GM19395 (cell line): ENCODE measurements at regions not wholly inside any gene's neighbourhood (a gene's known extent, or its start where the extent isn't known, plus 50 kb on each side); places are given as distances from the start of the nearest gene placed in this dataset.
A peak's percentile ranks its signal among the peaks of the same experiment; 100 is the strongest.
"Not testable (repeated sequence)": the region's sequence is repeated elsewhere in the genome, so short reads cannot be mapped to it uniquely, and the experiment has no call there.

Experiments used
- ATAC-seq: cut with Tn5 transposase; IDR thresholded peaks from one replicate; pipeline ENCODE4 v1.9.1; 2021; ENCODE audit warnings: mild to moderate bottlenecking, moderate library complexity; ENCODE audit not compliant: unreplicated experiment

DNA sequence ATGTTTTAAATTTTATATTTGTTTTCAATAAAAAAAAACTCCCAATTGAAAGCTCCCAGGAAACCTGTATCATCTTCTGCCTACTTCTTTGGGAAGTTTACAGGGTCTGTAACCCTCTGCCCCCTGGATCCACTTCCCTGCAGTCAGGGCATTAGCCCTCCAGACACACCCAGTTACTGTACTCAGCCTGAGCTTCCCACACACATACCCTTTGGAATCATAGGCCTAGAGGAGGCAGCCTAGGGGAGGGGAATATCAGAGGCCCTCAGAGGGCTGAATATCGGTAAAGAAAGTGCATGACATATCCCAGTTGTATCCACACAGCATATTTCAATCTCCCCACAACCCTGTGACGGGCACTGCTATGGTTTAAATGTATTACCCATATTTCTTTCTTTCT, 56.2 kb upstream of the TFPI start:
- not testable (repeated sequence) for ATAC-seq

- ATAC-seq = no peak
These were observed 58.6 kb upstream of the TFPI start for GRCh38 chr2:187612857-187613256.

- ATAC-seq = no peak
These were observed 60.5 kb upstream of the TFPI start for GRCh38 chr2:187614756-187615155.

- no peak for ATAC-seq
These were observed 61.1 kb upstream of the TFPI start for GRCh38 chr2:187615364-187615763.

DNA sequence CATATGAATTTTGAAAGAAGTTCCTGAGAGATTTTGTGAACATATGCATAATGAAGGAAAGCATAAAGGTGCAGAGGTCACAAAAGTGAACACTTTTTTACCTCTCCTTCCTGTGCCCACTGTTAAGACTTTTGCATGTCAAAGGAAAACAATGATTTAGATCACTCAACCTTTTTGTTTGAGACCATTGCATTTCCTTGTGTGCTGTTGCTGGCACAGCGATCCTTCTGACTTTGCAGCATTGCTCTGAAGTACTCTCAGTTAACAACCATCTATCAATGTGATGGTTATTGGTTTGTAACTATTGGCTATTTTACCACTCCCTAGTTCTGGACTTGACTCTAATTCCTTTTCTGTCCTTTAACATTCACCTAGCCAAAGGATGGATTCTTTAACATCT, 61.7 kb upstream of the TFPI start:
- no peak for ATAC-seq

DNA sequence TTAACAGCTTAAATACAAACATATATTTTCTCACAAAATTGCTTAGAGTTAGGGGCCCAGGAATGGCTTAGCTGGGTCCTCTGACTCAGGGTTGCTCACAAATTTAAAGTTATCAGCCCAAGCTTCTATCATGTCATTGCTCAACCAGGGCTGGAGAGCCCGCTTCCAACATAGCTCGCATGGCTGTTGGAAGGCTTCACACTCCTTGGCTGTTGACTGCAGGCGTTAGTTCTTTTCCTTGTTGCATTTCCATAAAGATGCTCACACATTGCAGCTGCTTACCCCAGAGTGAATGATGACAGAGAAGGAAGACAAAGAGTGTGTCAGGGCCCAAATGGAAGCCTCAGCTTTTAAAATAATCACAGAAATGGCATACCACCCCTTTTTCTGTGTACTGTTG, 62.9 kb upstream of the TFPI start:
- ATAC-seq = no peak

DNA sequence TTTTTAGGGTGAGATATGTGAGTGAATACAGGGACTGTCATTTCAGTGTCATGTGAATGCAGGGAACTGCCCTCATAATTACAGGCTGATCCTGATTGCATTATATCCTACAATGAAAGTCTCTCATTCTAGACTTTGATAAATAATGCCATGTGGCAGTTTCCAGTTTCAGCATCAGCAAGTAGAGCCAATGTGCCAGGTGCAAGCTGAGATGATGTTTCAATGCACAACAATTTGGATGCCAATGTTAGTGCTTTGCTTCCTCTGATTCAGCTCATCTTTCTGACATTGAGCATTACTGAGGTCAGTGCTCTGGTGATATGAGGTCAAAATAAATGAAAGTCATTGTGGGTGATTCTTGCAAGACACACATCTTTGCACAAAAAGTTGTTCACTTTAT, 63.7 kb upstream of the TFPI start:
- no peak for ATAC-seq

- no peak for ATAC-seq
These were observed 64.6 kb upstream of the TFPI start for GRCh38 chr2:187618813-187619212.

DNA sequence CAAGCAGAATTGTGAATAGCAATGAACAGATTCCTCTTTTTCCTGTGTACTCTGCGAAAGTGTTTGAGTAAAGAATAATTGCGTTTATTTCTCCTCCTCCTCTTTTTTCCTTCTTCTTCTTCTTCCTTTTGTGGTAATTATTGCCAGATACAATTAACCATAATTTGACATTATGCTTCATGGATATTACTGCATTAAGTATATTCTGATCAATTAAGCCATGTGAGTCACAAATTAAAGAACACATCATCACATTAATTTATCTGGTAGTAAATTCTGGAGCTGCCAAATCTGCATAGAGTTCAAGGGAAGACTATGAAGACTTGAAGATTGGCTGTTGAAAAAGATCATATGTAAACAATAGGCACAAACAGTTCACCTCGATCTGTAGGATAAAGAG, 72.9 kb upstream of the TFPI start:
- ATAC-seq = no peak

DNA sequence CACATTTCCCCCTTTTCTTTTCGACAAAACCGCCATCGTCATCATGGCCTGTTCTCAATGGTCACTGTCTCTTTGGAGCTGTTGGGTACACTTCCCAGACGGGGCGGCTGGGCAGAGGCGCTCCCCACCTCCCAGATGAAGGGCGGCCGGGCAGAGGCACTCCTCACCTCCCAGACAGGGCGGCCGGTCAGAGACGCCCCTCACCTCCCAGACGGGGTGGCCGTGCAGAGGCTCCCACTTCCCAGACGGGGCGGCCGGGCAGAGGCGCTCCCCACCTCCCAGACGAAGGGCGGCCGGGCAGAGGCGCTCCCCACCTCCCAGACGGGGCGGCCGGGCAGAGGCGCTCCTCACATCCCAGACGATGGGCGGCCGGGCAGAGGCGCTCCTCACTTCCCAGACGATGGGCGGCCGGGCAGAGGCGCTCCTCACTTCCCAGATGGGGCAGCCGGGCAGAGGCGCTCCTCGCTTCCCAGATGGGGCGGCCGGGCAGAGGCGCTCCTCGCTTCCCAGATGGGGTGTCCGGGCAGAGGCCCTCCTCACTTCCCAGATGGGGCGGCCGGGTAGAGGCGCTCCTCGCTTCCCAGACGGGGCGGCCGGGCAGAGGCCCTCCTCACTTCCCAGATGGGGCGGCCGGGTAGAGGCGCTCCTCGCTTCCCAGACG, 82.6 kb upstream of the TFPI start:
- ATAC-seq = not testable (repeated sequence)

GRCh38 chr2:187637392-187637740, 83.1 kb upstream of the TFPI start:
- ATAC-seq = not testable (repeated sequence)

DNA sequence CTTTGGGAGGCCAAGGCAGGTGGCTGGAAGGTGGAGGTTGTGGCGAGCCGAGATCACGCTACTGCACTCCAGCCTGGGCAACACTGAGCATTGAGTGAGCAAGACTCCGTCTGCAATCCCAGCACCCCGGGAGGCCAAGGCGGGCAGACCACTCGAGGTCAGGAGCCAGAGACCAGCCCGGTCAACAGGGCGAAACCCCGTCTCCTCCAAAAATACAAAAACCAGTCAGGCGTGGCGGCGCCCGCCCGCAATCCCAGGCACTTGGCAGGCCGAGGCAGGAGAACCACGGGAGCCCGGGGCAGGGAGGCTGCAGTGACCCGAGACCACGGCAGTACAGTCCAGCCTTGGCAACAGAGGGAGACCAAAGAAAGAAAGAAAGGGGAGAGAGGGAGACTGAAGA, 83.5 kb upstream of the TFPI start:
- ATAC-seq = not testable (repeated sequence)

DNA sequence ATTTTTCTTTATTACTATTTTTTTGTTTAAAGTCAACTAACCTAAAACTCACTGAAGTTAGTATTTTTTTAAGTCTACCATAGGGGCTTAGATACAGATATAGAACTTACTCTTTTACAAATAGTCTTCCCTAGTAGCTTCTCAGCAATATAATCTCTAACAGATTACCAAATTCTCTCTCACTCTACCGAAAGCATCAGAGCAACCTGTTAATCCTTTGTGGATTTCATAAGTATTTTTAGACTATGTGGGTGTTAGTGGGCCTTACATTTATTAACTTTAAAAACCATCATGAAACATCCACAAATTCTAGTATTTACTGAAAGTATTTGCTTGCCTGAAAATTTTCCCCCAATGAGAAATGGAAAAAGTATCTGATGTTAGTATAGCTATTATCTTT, 84.6 kb upstream of the TFPI start:
- no peak for ATAC-seq

GRCh38 chr2:187640926-187641510, 86.8 kb upstream of the TFPI start:
- ATAC-seq = no peak

GRCh38 chr2:187642498-187642897, 88.3 kb upstream of the TFPI start:
- no peak for ATAC-seq

- no peak for ATAC-seq
These were observed 90.3 kb upstream of the TFPI start for GRCh38 chr2:187644486-187644885.

GRCh38 chr2:187644981-187645380, 90.7 kb upstream of the TFPI start:
- no peak for ATAC-seq

- no peak for ATAC-seq
These were observed 92.3 kb upstream of the TFPI start for GRCh38 chr2:187646556-187646955.

- ATAC-seq = no peak
These were observed 100.3 kb upstream of the TFPI start for GRCh38 chr2:187654535-187654934.

DNA sequence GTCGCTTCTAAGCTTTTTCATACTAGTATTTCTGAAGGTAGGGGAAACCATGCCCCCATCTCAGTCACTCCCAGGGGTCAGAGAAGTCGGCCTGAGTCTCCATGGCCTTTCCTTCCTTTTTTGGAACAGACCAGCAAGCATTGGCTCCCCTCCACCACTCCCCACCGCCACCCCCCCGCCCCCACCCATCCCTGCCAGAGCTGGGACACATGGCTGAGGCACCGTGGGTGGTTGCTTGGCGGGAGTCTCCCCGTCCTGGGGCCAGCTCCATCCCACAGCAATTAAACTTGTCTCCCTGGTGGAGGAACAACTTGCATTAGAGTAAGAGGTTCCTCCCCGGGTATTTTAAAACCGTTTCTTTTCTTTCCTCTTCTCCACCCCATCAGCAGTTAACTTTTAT, 100.8 kb upstream of the TFPI start:
- no peak for ATAC-seq

- no peak for ATAC-seq
These were observed 101.9 kb upstream of the TFPI start for GRCh38 chr2:187656123-187656522.

DNA sequence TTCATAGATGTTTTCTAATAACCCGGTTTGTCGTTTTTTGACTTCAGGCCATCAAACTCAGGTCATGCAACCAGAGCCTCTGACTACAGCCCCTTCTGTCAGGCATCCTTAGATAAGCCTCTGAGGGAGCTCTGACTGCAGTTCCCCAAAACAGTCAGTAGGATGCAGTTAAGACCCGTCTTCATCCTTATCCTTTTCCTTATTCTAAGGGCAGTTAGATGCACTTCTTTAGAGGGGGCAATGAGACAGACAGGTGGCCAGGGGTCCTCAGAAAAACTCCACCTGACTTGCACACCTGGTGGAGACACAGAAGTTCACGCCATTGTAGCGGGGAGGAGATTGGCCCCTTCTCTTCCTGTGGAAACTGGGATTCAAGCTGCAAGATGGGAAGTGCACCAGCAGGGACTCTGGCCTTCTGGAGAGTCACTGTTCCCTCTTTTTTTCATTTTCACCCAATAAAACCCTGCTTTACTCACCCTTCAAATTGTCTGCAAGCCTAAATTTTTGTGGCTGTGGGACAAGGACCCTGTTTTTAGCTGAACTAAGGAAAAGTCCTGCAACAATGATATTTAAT, 104.8 kb upstream of the TFPI start:
- ATAC-seq = peak; percentile 68

DNA sequence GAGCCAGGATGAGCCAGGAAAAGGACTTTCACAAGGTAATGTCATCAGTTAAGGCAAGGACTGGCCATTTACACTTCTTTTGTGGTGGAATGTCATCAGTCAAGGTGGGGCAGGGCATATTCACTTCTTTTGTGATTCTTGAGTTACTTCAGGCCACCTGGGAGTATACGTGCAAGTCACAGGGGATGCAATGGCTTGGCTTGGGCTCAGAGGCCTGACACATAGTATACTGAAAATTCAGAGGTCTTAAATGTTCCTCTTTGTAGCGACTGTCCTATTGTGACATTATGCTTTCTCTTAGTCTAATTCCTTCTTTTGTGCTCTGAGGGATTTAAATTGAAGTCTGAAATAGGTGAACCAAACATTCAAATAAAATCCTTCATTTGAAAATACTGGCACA, 121.8 kb upstream of the TFPI start:
- not testable (repeated sequence) for ATAC-seq
